HepG2 (cell line): ENCODE measurements at regions not wholly inside any gene's neighbourhood (a gene's known extent, or its start where the extent isn't known, plus 50 kb on each side); places are given as distances from the start of the nearest gene placed in this dataset.

Experiments
- CHCHD3 ChIP-seq: sonication (generic); formaldehyde crosslinking; IDR thresholded peaks from 2 replicates; pipeline ENCODE4 v1.8.0; 2022; ENCODE audit warnings: mild to moderate bottlenecking, missing genetic modification reagents, moderate library complexity
- KLF11 ChIP-seq: IDR thresholded peaks from 2 replicates; pipeline ENCODE4 v1.6.1; 2016; ENCODE audit warnings: missing compliant biosample characterization
- NFIC ChIP-seq: IDR thresholded peaks from 2 replicates; pipeline ENCODE4 v1.6.1; 2012; ENCODE audit warnings: mild to moderate bottlenecking, low read length, inconsistent platforms
- POLR2A ChIP-seq, 2 experiments: IDR thresholded peaks; 2 replicates each; pipeline ENCODE4 v1.6.1; 2011; ENCODE audit warnings: low read depth in 2 of 2, low read length in 2 of 2, mild to moderate bottlenecking in 1 of 2, moderate library complexity in 1 of 2; ENCODE audit not compliant: insufficient read depth in 1 of 2
- SETDB1 ChIP-seq: sonication (generic); formaldehyde crosslinking; IDR thresholded peaks from 2 replicates; pipeline ENCODE4 v1.5.1; 2020; ENCODE audit warnings: missing genetic modification reagents, mild to moderate bottlenecking, borderline replicate concordance
- ZNF207 ChIP-seq: fragments of 450-650 bp; IDR thresholded peaks from 2 replicates; pipeline ENCODE4 v1.6.1; 2016; ENCODE audit warnings: antibody characterized with exemption, borderline replicate concordance
- ZNF337 ChIP-seq: sonication (generic); formaldehyde crosslinking; IDR thresholded peaks from 2 replicates; pipeline ENCODE4 v1.5.1; 2020; ENCODE audit warnings: missing genetic modification reagents, low read depth, mild to moderate bottlenecking, borderline replicate concordance

DNA sequence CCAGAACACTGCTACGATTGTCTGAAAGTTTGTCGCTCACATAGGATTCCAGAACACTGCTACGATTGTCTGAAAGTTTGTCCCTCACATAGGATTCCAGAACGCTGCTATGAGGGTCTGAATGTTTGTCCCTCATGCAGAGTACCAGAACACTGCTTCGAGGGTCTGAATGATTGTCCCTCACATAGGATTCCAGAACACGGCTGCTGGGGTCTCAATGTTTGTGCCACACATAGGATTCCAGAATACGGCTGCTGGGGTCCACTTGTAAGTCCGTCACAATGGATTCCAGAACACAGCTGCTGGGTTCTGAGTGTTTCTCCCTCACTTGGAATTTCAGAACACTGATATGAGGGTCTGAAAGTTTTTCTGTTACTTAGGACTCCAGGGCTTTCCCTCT is 203.3 kb downstream of the FOXD4L6 start:
- TF ChIP-seq NFIC, result no peak
- no peak for TF ChIP-seq SETDB1 (CRISPR knock-in tag)
- TF ChIP-seq CHCHD3 (CRISPR knock-in tag), result no peak
- TF ChIP-seq ZNF337 (CRISPR knock-in tag), result no peak
- TF ChIP-seq KLF11 (CRISPR knock-in tag), result no peak
- no peak for TF ChIP-seq POLR2A (IDR thresholded peaks at IDR 0.05; ENCODE audit: insufficient read depth in 1 of 2, low read depth in 2 of 2, low read length in 2 of 2)
- TF ChIP-seq ZNF207, result no peak
